CD14-positive monocyte (primary cell): ENCODE measurements at regions not wholly inside any gene's neighbourhood (a gene's known extent, or its start where the extent isn't known, plus 50 kb on each side); places are given as distances from the start of the nearest gene placed in this dataset.

Source experiments
- DNase-seq, 3 donors: peaks; one replicate each; pipeline ENCODE4 v3.0.0-alpha.2; 2011 to 2022
- H2AFZ ChIP-seq: 2 replicates; pipeline ENCODE4 v1.6.0; 2012; ENCODE audit warnings: mild to moderate bottlenecking, low read depth, low read length, inconsistent platforms; ENCODE audit not compliant: insufficient read depth, poor library complexity, severe bottlenecking
- H3K27ac ChIP-seq, 2 donors: 1 replicate in 1 of 2; 2 replicates in 1 of 2; pipeline ENCODE4 v1.5.1; 2012 to 2013; ENCODE audit warnings: low read length in 2 of 2, control low read depth in 1 of 2, inconsistent platforms in 1 of 2, low read depth in 1 of 2, mild to moderate bottlenecking in 1 of 2
- H3K27me3 ChIP-seq, 2 donors: one replicate each; pipeline versions ENCODE4 v1.6.0 to v1.6.1; 2011 to 2013; ENCODE audit warnings: low read length in 2 of 2; ENCODE audit not compliant: control insufficient read depth in 2 of 2, insufficient read depth in 2 of 2
- H3K36me3 ChIP-seq, 2 donors: replicated peaks in 1 of 2; 1 replicate in 1 of 2; 2 replicates in 1 of 2; pipeline versions ENCODE4 v1.5.1 to v1.6.1; 2012 to 2013; ENCODE audit warnings: low read length in 2 of 2, control low read depth in 1 of 2, inconsistent platforms in 1 of 2, mild to moderate bottlenecking in 1 of 2; ENCODE audit not compliant: insufficient read depth in 2 of 2, control insufficient read depth in 1 of 2
- H3K4me1 ChIP-seq, 2 donors: 1 replicate in 1 of 2; 2 replicates in 1 of 2; pipeline versions ENCODE4 v1.5.1 to v1.6.1; 2012 to 2013; ENCODE audit warnings: low read length in 2 of 2, control low read depth in 1 of 2, inconsistent platforms in 1 of 2, mild to moderate bottlenecking in 1 of 2, moderate library complexity in 1 of 2; ENCODE audit not compliant: insufficient read depth in 2 of 2, control insufficient read depth in 1 of 2
- H3K4me2 ChIP-seq: replicated peaks from 2 replicates; pipeline ENCODE3; 2012; ENCODE audit warnings: low read length, moderate library complexity, mild to moderate bottlenecking; ENCODE audit not compliant: poor library complexity, severe bottlenecking; ENCODE audit errors: extremely low read depth
- H3K4me3 ChIP-seq, 3 experiments: fragments of 200-600 bp in 1 of 3; sonication (generic) in 1 of 3; replicated peaks in 1 of 3; 1 replicate in 2 of 3; 2 replicates in 1 of 3; pipeline ENCODE4 v1.5.1; 2011 to 2013; ENCODE audit warnings: low read length in 3 of 3, mild to moderate bottlenecking in 3 of 3, control low read depth in 2 of 3, low read depth in 2 of 3, inconsistent platforms in 1 of 3, moderate library complexity in 1 of 3
- H3K79me2 ChIP-seq: 2 replicates; pipeline ENCODE4 v1.6.0; 2012; ENCODE audit warnings: mild to moderate bottlenecking, control low read depth, inconsistent platforms, low read length, moderate library complexity; ENCODE audit not compliant: insufficient read depth
- H3K9ac ChIP-seq: 2 replicates; pipeline ENCODE4 v1.6.0; 2017; ENCODE audit warnings: low read length, mild to moderate bottlenecking; ENCODE audit not compliant: insufficient read depth, poor library complexity, severe bottlenecking
- H3K9me3 ChIP-seq, 2 donors: replicated peaks in 1 of 2; 1 replicate in 1 of 2; 2 replicates in 1 of 2; pipeline versions ENCODE4 v1.5.1 to v1.6.1; 2012 to 2013; ENCODE audit warnings: low read length in 2 of 2, control low read depth in 1 of 2; ENCODE audit not compliant: control insufficient read depth in 1 of 2, insufficient read depth in 1 of 2
- H4K20me1 ChIP-seq: 2 replicates; pipeline ENCODE4 v1.6.0; 2012; ENCODE audit warnings: mild to moderate bottlenecking, low read length, control low read depth, moderate library complexity; ENCODE audit not compliant: insufficient read depth
- H3K27ac Mint-ChIP-seq, 7 donors: one replicate each; pipeline ENCODE4 v1.8.0; 2020; ENCODE audit warnings: mild to moderate bottlenecking in 7 of 7, mixed read lengths in 7 of 7, moderate library complexity in 6 of 7, inconsistent platforms in 2 of 7
- H3K27me3 Mint-ChIP-seq, 3 donors: one replicate each; pipeline ENCODE4 v1.8.0; 2021 to 2022; ENCODE audit warnings: low read depth in 3 of 3, mild to moderate bottlenecking in 3 of 3, mixed read lengths in 3 of 3, moderate library complexity in 3 of 3, inconsistent platforms in 1 of 3
- H3K36me3 Mint-ChIP-seq, 2 donors: one replicate each; pipeline ENCODE4 v1.8.0; 2020; ENCODE audit warnings: mixed read lengths in 2 of 2, inconsistent platforms in 1 of 2, mild to moderate bottlenecking in 1 of 2
- H3K4me1 Mint-ChIP-seq: one replicate; pipeline ENCODE4 v1.8.0; 2020; ENCODE audit warnings: mild to moderate bottlenecking, mixed read lengths
- H3K4me3 Mint-ChIP-seq, 2 donors: one replicate each; pipeline ENCODE4 v1.8.0; 2020; ENCODE audit warnings: mild to moderate bottlenecking in 2 of 2, mixed read lengths in 2 of 2, moderate library complexity in 1 of 2
- H3K9me3 Mint-ChIP-seq, 7 donors: one replicate each; pipeline ENCODE4 v1.8.0; 2020 to 2022; ENCODE audit warnings: mixed read lengths in 7 of 7, mild to moderate bottlenecking in 6 of 7, moderate library complexity in 6 of 7, inconsistent platforms in 2 of 7
- CTCF ChIP-seq: fragments of 200-600 bp; IDR thresholded peaks from one replicate; pipeline ENCODE4 v1.8.0; 2022; ENCODE audit warnings: antibody characterized with exemption, mild to moderate bottlenecking
- WGBS: methylation state at CpG from one replicate; pipeline ENCODE4 v1.1.5; 2013; ENCODE audit warnings: missing lambda C conversion rate; ENCODE audit not compliant: insufficient coverage; 5-methylcytosine and 5-hydroxymethylcytosine counted together
- intact Hi-C, 2 donors: fragments of 100-400 bp; cut with micrococcal nuclease; formaldehyde crosslinking; loops; one replicate each; pipeline versions ENCODE4 v1.15.0 to v1.15.1; 2023

GRCh38 chr20:20824924-20825584 is 112.6 kb upstream of the RALGAPA2 start:
- Histone ChIP-seq H3K9ac (no peak overlapping the region), H3K9me3 (peaks cover 0 to 4% of the 10 kb centered on the region in 2 donors), H3K36me3 (no peaks in the 10 kb centered on the region), H2AFZ (peak overlapping the region; percentile 62), H4K20me1 (no peaks in the 10 kb centered on the region), H3K4me1 (peaks cover 36 to 37% of the 10 kb centered on the region in 2 donors), H3K79me2 (no peaks in the 10 kb centered on the region), H3K27ac (no peak overlapping the region), H3K4me2 (peak overlapping the region; percentile 59), H3K27me3 (peaks cover 0 to 11% of the 10 kb centered on the region in 2 donors), H3K4me3 (peak overlapping the region in 1 of 3 experiments; percentile 38)
- peak overlapping the region in 2 of 7 donors; percentile 28 to 64 for H3K27ac Mint-ChIP-seq
- peak; percentile 87 for TF ChIP-seq CTCF
- peak overlapping the region; percentile 60 to 84 for H3K4me3 Mint-ChIP-seq
- intact Hi-C loops = loop anchor here (1.0 to 10.0 kb wide), 4 partner anchors 40 to 160 kb away; partner anchors contain the start of gene RALGAPA2 (in 1 of the 2)
- peaks cover 3 to 14% (median 9%) of the 10 kb centered on the region in 7 donors for H3K9me3 Mint-ChIP-seq
- H3K27me3 Mint-ChIP-seq = peaks cover 23 to 41% (median 39%) of the 10 kb centered on the region in 3 donors
- H3K4me1 Mint-ChIP-seq = peaks cover 37% of the 10 kb centered on the region
- DNase-seq = peak; percentile 54 to 75 (median 56)
- 44% methylated on average over 5 of the region's 18 CpGs for WGBS
- peaks cover 4 to 8% of the 10 kb centered on the region in 2 donors for H3K36me3 Mint-ChIP-seq

- DNase-seq = peak; percentile 55 to 69 (median 61)
- Mint-ChIP-seq H3K4me1 (peaks cover 37% of the 10 kb centered on the region), H3K9me3 (peaks cover 0 to 5% (median 3%) of the 10 kb centered on the region in 7 donors), H3K27me3 (peaks cover 30 to 46% (median 43%) of the 10 kb centered on the region in 3 donors), H3K36me3 (peaks cover 4 to 8% of the 10 kb centered on the region in 2 donors), H3K27ac (peak overlapping the region in 3 of 7 donors; percentile 3 to 46 (median 8)), H3K4me3 (peak overlapping the region in 1 of 2 donors; percentile 61)
- H3K27ac ChIP-seq = no peak overlapping the region
- H3K9me3 ChIP-seq = no peaks in the 10 kb centered on the region
- TF ChIP-seq CTCF = no peak
- peak overlapping the region in 1 of 3 experiments; percentile 27 for H3K4me3 ChIP-seq
- peaks cover 36 to 37% of the 10 kb centered on the region in 2 donors for H3K4me1 ChIP-seq
- peaks cover 0 to 16% of the 10 kb centered on the region in 2 donors for H3K27me3 ChIP-seq
- H3K9ac ChIP-seq = no peak overlapping the region
- H4K20me1 ChIP-seq = no peaks in the 10 kb centered on the region
- intact Hi-C loops = loop anchor here (5.0 to 10.0 kb wide), 2 partner anchors 109 to 156 kb away; partner anchors contain the start of gene RALGAPA2 (in 1 of the 2)
- WGBS = 39% methylated on average over 10 of the region's 11 CpGs
- H3K4me2 ChIP-seq = peak overlapping the region; percentile 26
- H2AFZ ChIP-seq = peak overlapping the region; percentile 35
- H3K79me2 ChIP-seq = no peaks in the 10 kb centered on the region
- no peaks in the 10 kb centered on the region for H3K36me3 ChIP-seq
Measured at GRCh38 chr20:20823476-20823881, 111.0 kb upstream of the RALGAPA2 start.
